GM18951 (cell line): ENCODE measurements at regions not wholly inside any gene's neighbourhood (a gene's known extent, or its start where the extent isn't known, plus 50 kb on each side); places are given as distances from the start of the nearest gene placed in this dataset.

Experiments used
- POLR2A ChIP-seq: IDR thresholded peaks from 4 replicates; pipeline ENCODE4 v1.6.1; 2011; ENCODE audit warnings: mild to moderate bottlenecking; ENCODE audit not compliant: insufficient read length, insufficient read depth; ENCODE audit errors: extremely low read depth
- in situ Hi-C: fragments of 300-500 bp; cut with MboI; formaldehyde crosslinking; loops from one replicate; pipeline ENCODE4 v1.12.0; 2022; ENCODE audit warnings: low sequenced_read_pairs, mixed read lengths, inconsistent platforms; ENCODE audit not compliant: unreplicated experiment

GRCh38 chr3:135622215-135622614 lies 343.3 kb upstream of the PPP2R3A start:
- TF ChIP-seq POLR2A, result no peak
- in situ Hi-C loops, result no loop called here

- no peak for TF ChIP-seq POLR2A
- in situ Hi-C loops, result no loop called here
Measured at GRCh38 chr3:135622656-135623055, 342.9 kb upstream of the PPP2R3A start.

GRCh38 chr3:135623558-135623957 lies 342.0 kb upstream of the PPP2R3A start:
- in situ Hi-C loops, result no loop called here
- TF ChIP-seq POLR2A, result no peak

DNA sequence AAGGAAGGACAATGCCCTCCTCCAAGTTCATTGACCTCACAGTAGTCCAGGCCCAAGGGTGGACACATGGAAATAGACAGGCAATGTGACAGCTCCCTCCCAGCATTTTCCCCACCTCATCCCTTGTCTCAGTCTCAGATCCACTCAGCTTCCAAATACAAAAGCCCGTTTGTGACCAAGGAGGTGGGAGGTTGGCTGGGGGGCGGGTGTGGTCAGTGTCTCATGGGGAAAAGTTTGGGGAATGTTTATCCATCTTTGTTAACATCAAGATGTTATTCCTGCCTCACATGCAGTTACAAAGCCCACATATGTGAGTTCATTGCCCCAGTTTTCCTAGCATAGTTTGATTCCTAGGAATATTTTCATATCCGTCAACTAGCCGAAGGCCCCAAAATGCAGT lies 338.5 kb upstream of the PPP2R3A start:
- TF ChIP-seq POLR2A, result no peak
- in situ Hi-C loops, result no loop called here

GRCh38 chr3:135629701-135630408 lies 335.7 kb upstream of the PPP2R3A start:
- in situ Hi-C loops, result no loop called here
- TF ChIP-seq POLR2A, result no peak

GRCh38 chr3:135632556-135633065 lies 332.9 kb upstream of the PPP2R3A start:
- no peak for TF ChIP-seq POLR2A
- in situ Hi-C loops, result no loop called here

GRCh38 chr3:135633078-135633477 lies 332.4 kb upstream of the PPP2R3A start:
- in situ Hi-C loops, result no loop called here
- TF ChIP-seq POLR2A, result no peak

DNA sequence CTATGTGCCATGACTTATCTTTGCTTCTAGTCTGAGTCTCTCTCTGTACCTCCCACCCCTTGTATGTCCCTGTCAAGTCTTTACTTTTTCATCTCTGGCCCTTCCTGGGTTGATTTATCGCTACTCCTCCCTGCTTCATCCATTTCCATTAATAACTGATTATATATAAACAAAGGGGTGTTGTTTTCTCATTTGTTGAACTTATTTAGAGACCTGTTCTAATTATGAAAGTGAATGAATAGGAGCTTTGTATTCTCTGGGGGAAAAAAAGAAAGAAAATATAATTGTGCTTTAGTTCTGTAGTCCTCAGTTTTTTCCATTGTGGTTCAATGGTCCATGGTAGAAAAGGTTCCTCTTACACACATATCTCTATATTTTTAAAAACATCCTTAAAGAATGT lies 328.9 kb upstream of the PPP2R3A start:
- no peak for TF ChIP-seq POLR2A
- in situ Hi-C loops, result no loop called here

- in situ Hi-C loops, result no loop called here
- no peak for TF ChIP-seq POLR2A
Measured at GRCh38 chr3:135637013-135637412, 328.5 kb upstream of the PPP2R3A start.

DNA sequence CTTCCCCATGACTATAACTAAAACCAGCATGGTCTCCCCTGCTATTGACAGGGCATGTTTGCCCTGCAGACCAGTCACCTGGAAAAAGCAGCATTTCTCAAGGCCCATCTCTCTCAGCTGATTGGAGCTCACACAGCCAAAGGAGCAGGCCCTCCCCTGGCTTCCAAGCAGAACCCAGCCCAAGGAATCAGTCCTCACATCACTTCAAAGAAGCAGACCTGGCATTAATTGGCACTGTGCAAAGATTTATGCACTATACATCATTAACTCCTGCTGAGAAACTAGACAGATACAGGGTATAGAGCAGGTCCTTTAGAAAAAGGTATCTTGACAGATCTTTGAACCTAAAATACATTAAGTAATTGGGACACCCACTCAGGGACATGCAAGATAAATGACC lies 323.8 kb upstream of the PPP2R3A start:
- in situ Hi-C loops, result no loop called here
- TF ChIP-seq POLR2A, result no peak

DNA sequence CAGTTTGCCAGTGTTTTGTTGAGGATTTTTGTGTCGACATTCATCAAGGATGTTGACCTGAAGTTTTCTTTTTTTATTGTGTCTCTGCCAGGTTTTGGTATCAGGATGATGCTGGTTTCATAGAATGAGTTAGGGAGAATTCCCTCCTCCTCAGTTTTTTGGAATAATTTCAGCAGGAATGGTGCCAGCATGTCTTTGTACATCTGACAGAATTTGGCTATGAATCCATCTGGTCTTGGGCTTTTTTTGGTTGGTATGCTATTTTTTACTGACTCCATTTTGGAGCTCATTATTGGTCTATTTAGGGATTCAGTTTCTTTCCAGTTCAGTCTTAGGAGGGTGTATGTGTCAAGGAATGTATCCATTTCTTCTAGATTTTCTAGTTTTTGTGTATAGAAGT lies 320.0 kb upstream of the PPP2R3A start:
- no peak for TF ChIP-seq POLR2A
- in situ Hi-C loops, result no loop called here

- TF ChIP-seq POLR2A, result no peak
- in situ Hi-C loops, result no loop called here
Measured at GRCh38 chr3:135646873-135647272, 318.7 kb upstream of the PPP2R3A start.

GRCh38 chr3:135649361-135649760 lies 316.2 kb upstream of the PPP2R3A start:
- TF ChIP-seq POLR2A, result no peak
- in situ Hi-C loops, result no loop called here

DNA sequence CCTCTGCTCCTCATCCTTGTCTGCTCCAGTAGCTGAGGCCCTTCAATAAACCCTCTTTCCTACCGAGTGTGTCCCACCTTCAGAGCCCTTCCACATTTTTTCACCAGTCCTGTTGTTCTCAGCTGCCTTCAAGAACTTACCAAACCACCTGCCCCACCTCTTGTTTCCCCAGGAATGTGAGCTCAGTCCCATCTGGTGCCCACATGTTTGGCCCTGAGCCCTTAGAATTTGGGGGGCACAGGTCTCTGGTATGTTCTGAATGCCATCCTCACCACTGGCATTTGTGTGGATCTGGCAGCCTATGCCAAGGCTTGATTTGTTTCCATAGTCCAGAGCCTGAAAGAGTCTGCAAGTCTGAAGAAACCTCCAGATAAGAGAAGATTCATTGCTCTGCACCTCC lies 315.2 kb upstream of the PPP2R3A start:
- no peak for TF ChIP-seq POLR2A
- in situ Hi-C loops, result no loop called here
